Muscle of leg (tissue), 3 donors: ENCODE measurements at regions not wholly inside any gene's neighbourhood (a gene's known extent, or its start where the extent isn't known, plus 50 kb on each side); places are given as distances from the start of the nearest gene placed in this dataset.
"Not testable (repeated sequence)": the region's sequence is repeated elsewhere in the genome, so short reads cannot be mapped to it uniquely, and the experiment has no call there.

ENCODE experiments used
- DNase-seq: peaks from one replicate; pipeline ENCODE4 v3.0.0; 2013
- H3K27ac ChIP-seq: one replicate; pipeline ENCODE4 v1.5.1; 2013; ENCODE audit warnings: mild to moderate bottlenecking, low read length, control low read depth
- H3K27me3 ChIP-seq: one replicate; pipeline ENCODE4 v1.6.1; 2013; ENCODE audit warnings: low read length; ENCODE audit not compliant: control insufficient read depth, insufficient read depth
- H3K36me3 ChIP-seq: one replicate; pipeline ENCODE4 v1.6.1; 2013; ENCODE audit warnings: low read length; ENCODE audit not compliant: control insufficient read depth, insufficient read depth
- H3K4me1 ChIP-seq: one replicate; pipeline ENCODE4 v1.6.1; 2013; ENCODE audit warnings: low read length; ENCODE audit not compliant: control insufficient read depth, insufficient read depth
- H3K4me3 ChIP-seq: one replicate; pipeline ENCODE4 v1.5.1; 2013; ENCODE audit warnings: low read length, control low read depth
- H3K9me3 ChIP-seq: replicated peaks from 2 replicates; pipeline ENCODE4 v1.6.1; 2013; ENCODE audit warnings: low read depth, low read length; ENCODE audit not compliant: control insufficient read depth
- WGBS: methylation state at CpG from one replicate; pipeline ENCODE4 v1.1.5; 2013; ENCODE audit warnings: missing lambda C conversion rate; ENCODE audit not compliant: insufficient coverage; 5-methylcytosine and 5-hydroxymethylcytosine counted together

DNA sequence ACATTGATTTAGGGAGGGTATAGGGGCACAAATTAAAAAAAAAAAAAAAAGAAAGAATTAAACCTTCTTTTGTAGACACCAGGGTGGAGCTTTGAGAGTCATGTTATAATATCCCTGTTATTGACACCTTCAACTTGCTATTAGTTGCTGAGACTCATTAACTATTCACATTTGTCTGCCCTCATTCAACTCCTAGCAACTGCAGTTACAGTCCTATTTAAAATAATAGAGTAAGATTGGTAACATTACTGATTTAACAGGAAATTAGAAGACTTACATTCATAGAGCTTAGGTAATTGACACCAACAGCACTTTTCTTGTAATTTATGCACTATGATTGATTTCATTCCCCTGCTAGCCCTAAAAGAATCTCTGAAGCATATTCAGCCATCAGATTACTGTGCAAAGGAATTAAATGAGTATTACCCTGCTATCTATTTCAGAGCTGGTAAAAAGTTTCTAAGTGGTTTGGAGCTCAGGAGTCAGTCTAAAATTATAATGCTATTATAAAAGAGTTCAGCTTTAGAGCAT, 148.8 kb upstream of the TBL1XR1 start:
- DNase-seq = no peak
- Histone ChIP-seq H3K4me1 (peaks cover 35% of the 10 kb centered on the region), H3K9me3 (no peaks in the 10 kb centered on the region), H3K36me3 (no peaks in the 10 kb centered on the region), H3K4me3 (no peak overlapping the region), H3K27me3 (no peaks in the 10 kb centered on the region), H3K27ac (peak overlapping the region; percentile 95)

DNA sequence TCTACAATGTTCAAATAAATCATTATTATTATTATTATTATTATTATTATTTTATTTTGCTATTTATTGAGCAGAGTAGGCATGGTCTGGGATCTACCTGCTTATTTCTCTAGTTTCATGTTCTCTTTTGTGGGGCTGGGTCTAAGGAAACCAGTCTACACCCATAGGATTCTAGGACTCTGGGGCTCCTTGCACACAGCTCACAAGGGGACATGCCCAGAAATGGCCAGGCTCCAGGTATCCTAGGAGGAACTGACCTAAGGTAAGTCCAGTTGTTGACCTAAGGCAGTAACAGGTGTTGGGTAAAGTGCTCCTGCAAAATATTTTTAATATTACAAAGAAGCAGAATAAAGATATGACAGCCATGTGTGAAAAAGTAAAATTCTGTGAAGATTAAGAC, 149.6 kb upstream of the TBL1XR1 start:
- Histone ChIP-seq H3K4me1 (peaks cover 31% of the 10 kb centered on the region), H3K27ac (no peak overlapping the region), H3K36me3 (no peaks in the 10 kb centered on the region), H3K9me3 (no peaks in the 10 kb centered on the region), H3K4me3 (no peak overlapping the region), H3K27me3 (no peaks in the 10 kb centered on the region)
- no peak for DNase-seq

DNA sequence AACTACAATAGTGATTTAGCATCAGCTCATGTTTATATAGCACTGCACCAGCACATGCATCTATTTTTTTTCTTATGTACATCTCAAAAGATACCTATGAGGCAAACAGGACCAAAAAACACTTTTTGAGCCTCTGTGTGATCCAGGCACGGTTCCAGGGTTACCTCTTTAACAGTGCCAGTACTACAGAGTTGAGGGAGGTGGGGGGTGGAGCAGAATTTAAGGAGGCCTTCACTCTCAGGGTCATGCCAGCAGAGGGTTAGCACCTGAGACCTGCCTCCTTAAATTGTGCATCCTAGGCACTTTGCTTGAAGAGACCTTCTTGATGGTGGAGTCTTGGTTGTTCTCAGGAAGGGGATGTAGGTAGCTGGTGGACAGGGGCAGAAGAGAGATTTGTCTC, 150.3 kb upstream of the TBL1XR1 start:
- Histone ChIP-seq H3K27me3 (no peaks in the 10 kb centered on the region), H3K36me3 (no peaks in the 10 kb centered on the region), H3K9me3 (no peaks in the 10 kb centered on the region), H3K27ac (no peak overlapping the region), H3K4me3 (no peak overlapping the region), H3K4me1 (peaks cover 27% of the 10 kb centered on the region)
- DNase-seq = no peak
- WGBS = 83% methylated on average over 1 of the region's 1 CpG

DNA sequence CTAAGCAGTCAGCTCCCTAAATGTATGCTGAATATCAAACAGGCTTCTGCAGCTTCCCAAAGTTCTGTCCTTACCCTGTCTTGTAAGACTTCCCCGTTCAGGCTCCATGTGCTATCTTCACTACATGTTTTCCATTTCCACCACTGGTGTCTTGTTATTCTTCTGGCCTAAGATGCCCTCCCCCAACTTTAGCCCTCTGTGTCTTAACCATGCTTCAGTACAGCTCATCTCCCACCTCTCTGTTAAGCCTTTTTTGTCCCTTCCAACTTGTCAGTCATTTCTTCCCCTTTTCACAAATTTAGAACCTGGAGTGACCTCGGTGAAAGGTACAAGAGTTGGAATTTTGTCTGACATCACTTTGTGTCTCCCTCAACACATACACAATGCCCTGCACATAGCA, 151.7 kb upstream of the TBL1XR1 start:
- WGBS = 89% methylated on average over 1 of the region's 2 CpGs
- Histone ChIP-seq H3K27me3 (no peaks in the 10 kb centered on the region), H3K9me3 (no peaks in the 10 kb centered on the region)

DNA sequence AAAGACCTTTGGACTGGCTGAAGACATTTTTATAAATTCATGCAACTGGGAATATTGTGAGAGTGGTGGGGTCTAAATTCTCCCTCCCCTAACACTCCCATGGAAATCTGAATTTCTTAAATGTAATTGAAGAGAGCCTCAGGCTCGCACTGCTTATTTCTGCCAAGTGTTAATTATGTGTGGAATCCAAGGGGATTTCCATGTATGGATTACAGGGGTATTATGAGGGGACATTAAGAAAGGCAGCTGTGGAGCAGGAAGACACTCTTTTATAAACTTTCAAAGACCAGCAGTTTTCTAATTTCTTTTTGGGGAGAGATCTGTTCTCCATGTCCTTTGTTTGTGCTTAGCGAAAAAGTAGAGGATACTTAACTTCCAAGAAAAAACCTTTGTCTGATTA, 152.1 kb upstream of the TBL1XR1 start:
- DNase-seq = peak; percentile 38

More for the DNA sequence above, 151.7 kb upstream of the TBL1XR1 start:
- Histone ChIP-seq H3K36me3 (no peaks in the 10 kb centered on the region), H3K27ac (peak overlapping the region; percentile 49), H3K4me3 (no peak overlapping the region), H3K4me1 (peaks cover 20% of the 10 kb centered on the region)
- no peak for DNase-seq

DNA sequence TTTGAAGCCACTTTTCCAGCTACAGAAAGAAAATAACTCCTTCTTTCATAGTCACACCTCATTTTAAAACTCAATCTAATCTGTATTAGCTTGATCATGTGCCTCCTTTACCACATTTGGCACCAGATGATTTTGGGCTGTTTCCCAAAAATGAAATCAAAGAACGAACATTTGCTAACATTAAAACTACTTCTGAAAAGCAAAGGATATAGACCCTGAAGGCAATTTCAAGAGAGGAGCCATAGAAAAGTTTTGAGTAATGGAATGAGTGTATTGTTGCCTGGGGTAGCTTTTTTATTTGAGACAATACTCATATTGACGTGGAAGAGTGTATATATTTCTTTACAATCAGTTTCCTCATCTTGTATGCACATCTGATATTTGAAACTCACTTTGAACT, 152.8 kb upstream of the TBL1XR1 start:
- H3K27me3 ChIP-seq = no peaks in the 10 kb centered on the region
- H3K27ac ChIP-seq = peak overlapping the region; percentile 32
- no CpG with 5 or more reads among the region's 2 CpGs for WGBS
- no peaks in the 10 kb centered on the region for H3K9me3 ChIP-seq
- no peak for DNase-seq
- no peak overlapping the region for H3K4me3 ChIP-seq
- H3K4me1 ChIP-seq = peaks cover 18% of the 10 kb centered on the region
- H3K36me3 ChIP-seq = no peaks in the 10 kb centered on the region

More for the DNA sequence above, 152.1 kb upstream of the TBL1XR1 start:
- H3K27me3 ChIP-seq = no peaks in the 10 kb centered on the region
- peaks cover 18% of the 10 kb centered on the region for H3K4me1 ChIP-seq
- no peaks in the 10 kb centered on the region for H3K9me3 ChIP-seq
- no CpG with 5 or more reads among the region's 2 CpGs for WGBS
- no peak overlapping the region for H3K4me3 ChIP-seq
- H3K36me3 ChIP-seq = no peaks in the 10 kb centered on the region
- H3K27ac ChIP-seq = peak overlapping the region; percentile 49

DNA sequence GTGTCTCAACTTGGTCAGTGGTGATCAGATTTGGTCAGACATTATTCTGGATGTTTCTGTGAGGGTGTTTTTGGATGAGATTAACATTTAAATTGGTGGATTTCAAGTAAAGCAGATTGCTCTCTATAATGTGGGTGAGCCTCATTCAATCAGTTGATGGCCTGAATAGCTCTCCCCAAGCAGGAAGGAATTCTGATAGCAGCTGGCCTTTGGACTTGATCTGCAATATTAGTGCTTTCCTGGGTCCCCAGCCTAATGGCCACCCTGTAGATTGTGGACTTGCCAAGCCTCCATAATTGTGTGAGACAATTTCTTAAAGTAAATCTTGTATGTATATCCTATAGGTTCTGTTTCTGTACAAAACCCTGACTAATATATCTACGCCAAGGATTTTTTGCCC, 153.9 kb upstream of the TBL1XR1 start:
- H3K4me1 ChIP-seq = peaks cover 11% of the 10 kb centered on the region
- no peak for DNase-seq
- WGBS = no CpG with 5 or more reads among the region's 1 CpG
- H3K36me3 ChIP-seq = no peaks in the 10 kb centered on the region
- H3K27ac ChIP-seq = no peak overlapping the region
- no peaks in the 10 kb centered on the region for H3K27me3 ChIP-seq
- no peak overlapping the region for H3K4me3 ChIP-seq
- H3K9me3 ChIP-seq = no peaks in the 10 kb centered on the region

DNA sequence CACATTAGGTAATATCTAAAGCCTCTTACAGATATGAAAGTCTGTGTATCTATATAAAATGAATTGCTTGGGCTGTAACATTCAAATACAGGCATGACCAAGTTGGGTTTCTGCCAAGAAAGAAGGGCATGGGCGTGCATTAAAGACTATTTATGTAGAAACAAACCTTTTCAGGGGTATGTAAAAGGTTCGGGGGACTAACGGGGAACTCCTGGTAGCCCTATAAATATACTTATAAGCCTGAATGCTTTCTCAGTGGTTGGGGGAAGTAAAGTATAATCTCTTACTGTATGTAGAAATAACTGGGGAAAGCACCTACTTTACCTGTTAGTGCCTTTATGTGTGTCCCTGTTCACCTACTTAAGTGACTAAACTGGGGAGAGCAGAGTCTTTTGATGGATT, 154.5 kb upstream of the TBL1XR1 start:
- H3K9me3 ChIP-seq = no peaks in the 10 kb centered on the region
- H3K36me3 ChIP-seq = no peaks in the 10 kb centered on the region
- H3K4me1 ChIP-seq = peaks cover 11% of the 10 kb centered on the region
- WGBS = no CpG with 5 or more reads among the region's 3 CpGs
- no peak overlapping the region for H3K4me3 ChIP-seq
- DNase-seq = no peak
- no peak overlapping the region for H3K27ac ChIP-seq
- no peaks in the 10 kb centered on the region for H3K27me3 ChIP-seq

DNA sequence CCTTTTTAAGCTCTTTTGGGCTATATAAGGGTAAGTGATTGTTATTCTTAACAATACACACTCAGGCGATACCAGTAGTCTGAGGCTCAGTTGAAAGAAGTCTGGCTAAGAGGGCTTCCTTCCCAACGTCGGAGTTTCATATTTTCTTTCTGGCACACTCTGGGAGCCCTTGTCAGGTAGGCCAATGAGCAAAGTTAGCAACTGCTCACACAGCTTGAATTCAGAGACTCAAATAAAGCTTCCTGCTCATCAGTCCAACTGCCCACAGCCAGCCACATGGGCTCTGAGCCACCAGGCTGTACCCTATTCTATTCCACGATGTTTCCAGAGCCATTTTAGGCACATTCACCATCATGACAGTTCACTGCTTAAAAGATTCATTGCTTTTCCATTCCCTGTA, 155.1 kb upstream of the TBL1XR1 start:
- H3K9me3 ChIP-seq = no peaks in the 10 kb centered on the region
- 57% methylated on average over 3 of the region's 4 CpGs for WGBS
- DNase-seq = peak; percentile 35
- H3K4me3 ChIP-seq = no peak overlapping the region
- H3K36me3 ChIP-seq = no peaks in the 10 kb centered on the region
- H3K27ac ChIP-seq = peak overlapping the region; percentile 5
- H3K27me3 ChIP-seq = no peaks in the 10 kb centered on the region
- H3K4me1 ChIP-seq = peaks cover 13% of the 10 kb centered on the region

DNA sequence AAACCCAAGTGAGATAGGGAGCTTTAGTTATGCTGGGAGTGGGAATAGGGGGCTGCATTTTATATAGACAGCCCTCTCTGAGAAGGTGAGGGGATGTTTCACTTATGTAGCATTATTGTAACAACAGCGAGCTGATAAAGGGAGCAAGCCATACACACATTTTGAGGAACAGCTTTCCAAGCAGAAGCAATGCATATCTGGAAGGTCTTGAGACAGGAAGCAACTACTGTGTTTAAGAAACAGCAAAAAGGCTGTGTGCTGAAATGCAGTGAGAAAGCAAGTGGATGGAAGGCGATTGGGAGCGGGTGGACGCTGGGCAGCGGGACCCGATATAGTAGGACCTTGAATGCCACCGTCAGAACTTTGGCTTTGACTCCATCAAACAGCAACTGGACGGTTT, 155.9 kb upstream of the TBL1XR1 start:
- no peak overlapping the region for H3K4me3 ChIP-seq
- no peaks in the 10 kb centered on the region for H3K9me3 ChIP-seq
- H3K4me1 ChIP-seq = peaks cover 18% of the 10 kb centered on the region
- 82% methylated on average over 7 of the region's 8 CpGs for WGBS
- no peaks in the 10 kb centered on the region for H3K27me3 ChIP-seq
- H3K27ac ChIP-seq = no peak overlapping the region
- H3K36me3 ChIP-seq = no peaks in the 10 kb centered on the region
- DNase-seq = no peak

DNA sequence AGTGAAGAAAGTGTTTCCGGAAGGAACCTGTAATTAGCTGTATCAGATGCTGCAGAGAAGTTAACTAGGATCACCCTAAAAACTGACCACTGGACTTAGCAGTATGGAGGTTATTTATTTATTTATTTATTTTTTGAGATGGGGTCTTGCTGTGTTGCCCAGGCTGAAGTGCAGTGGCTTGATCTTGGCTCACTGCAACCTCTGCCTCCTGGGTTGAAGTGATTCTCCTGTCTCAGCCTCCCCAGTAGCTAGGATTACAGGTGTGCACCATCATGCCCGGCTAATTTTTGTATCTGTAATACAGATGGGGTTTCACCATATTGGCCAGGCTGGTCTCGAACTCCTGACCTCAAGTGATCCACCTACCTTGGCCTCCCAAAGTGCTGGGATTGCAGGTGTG, 156.6 kb upstream of the TBL1XR1 start:
- H3K4me3 ChIP-seq, H3K27me3 ChIP-seq, H3K36me3 ChIP-seq, H3K27ac ChIP-seq, DNase-seq, H3K9me3 ChIP-seq: not testable (repeated sequence)
- 100% methylated on average over 1 of the region's 3 CpGs for WGBS
- H3K4me1 ChIP-seq = peaks cover 25% of the 10 kb centered on the region
